MM.1S (cell line): ENCODE measurements at regions not wholly inside any gene's neighbourhood (a gene's known extent, or its start where the extent isn't known, plus 50 kb on each side); places are given as distances from the start of the nearest gene placed in this dataset.

Experiments used
- CTCF ChIP-seq: fragments of 300-600 bp; sonication (generic); IDR thresholded peaks from 2 replicates; pipeline ENCODE4 v1.5.1; 2016; ENCODE audit warnings: antibody characterized with exemption, low read length, mixed read lengths
- EZH2 ChIP-seq: fragments of 300-600 bp; sonication (generic); optimal IDR thresholded peaks from 2 replicates; pipeline ENCODE3; 2017; ENCODE audit warnings: low read depth, mild to moderate bottlenecking, antibody characterized with exemption, low read length, mixed read lengths
- EZH2phosphoT487 ChIP-seq: fragments of 300-600 bp; sonication (generic); IDR thresholded peaks from 2 replicates; pipeline ENCODE4 v1.6.1; 2018; ENCODE audit warnings: antibody characterized with exemption, low read length

DNA sequence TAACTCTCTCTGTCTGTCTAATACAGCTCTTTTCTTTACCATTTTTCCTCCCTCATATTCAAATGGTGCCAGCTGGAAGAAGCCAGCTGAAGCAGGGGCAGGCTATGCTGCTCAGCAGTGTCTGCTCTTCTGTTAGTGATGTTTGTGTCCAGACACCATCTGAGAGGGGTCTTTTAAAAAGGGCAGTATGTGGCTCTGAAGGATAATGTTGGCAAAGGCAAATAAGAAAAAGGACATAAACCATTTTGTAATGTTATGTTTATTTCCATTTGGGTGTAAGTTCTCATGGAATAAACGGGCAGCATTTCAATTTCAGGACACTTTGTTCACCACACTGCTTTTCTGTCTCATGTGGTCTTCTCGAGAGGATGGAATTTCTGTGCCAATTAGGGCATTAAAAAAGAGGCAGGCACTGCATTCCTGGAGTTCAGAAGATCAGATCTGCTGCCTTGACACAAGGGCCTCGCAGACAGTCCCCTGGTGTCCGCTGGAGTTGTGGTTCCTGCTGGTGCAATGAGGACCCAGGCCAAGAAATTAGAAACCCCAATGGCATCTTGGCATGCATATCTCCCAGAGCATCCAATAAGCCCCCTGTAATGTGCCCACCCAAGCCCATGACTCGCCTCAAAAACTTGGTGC, 109.0 kb upstream of the ELMO1 start:
- TF ChIP-seq CTCF: no peak
- no peak for TF ChIP-seq EZH2phosphoT487
- no peak for TF ChIP-seq EZH2
